HUES48 (cell line): ENCODE measurements at regions not wholly inside any gene's neighbourhood (a gene's known extent, or its start where the extent isn't known, plus 50 kb on each side); places are given as distances from the start of the nearest gene placed in this dataset.

Experiments
- H3K27ac ChIP-seq: one replicate; pipeline ENCODE4 v1.7.0; 2013; ENCODE audit warnings: low read depth, low read length, inconsistent platforms
- H3K27me3 ChIP-seq: 2 replicates; pipeline ENCODE4 v1.6.1; 2013; ENCODE audit warnings: mild to moderate bottlenecking, low read length; ENCODE audit not compliant: control insufficient read depth, insufficient read depth
- H3K36me3 ChIP-seq: 2 replicates; pipeline ENCODE4 v1.6.1; 2013; ENCODE audit warnings: low read length; ENCODE audit not compliant: control insufficient read depth, insufficient read depth
- H3K4me1 ChIP-seq: 2 replicates; pipeline ENCODE4 v1.6.1; 2013; ENCODE audit warnings: mild to moderate bottlenecking, low read length; ENCODE audit not compliant: control insufficient read depth, insufficient read depth
- H3K4me3 ChIP-seq: 2 replicates; pipeline ENCODE4 v1.5.1; 2013; ENCODE audit warnings: mild to moderate bottlenecking, low read depth, low read length
- H3K9ac ChIP-seq: 2 replicates; pipeline ENCODE4 v1.6.1; 2013; ENCODE audit warnings: mild to moderate bottlenecking, low read depth, low read length, moderate library complexity
- H3K9me3 ChIP-seq: 2 replicates; pipeline ENCODE4 v1.6.1; 2013; ENCODE audit warnings: low read length; ENCODE audit not compliant: control insufficient read depth, insufficient read depth

DNA sequence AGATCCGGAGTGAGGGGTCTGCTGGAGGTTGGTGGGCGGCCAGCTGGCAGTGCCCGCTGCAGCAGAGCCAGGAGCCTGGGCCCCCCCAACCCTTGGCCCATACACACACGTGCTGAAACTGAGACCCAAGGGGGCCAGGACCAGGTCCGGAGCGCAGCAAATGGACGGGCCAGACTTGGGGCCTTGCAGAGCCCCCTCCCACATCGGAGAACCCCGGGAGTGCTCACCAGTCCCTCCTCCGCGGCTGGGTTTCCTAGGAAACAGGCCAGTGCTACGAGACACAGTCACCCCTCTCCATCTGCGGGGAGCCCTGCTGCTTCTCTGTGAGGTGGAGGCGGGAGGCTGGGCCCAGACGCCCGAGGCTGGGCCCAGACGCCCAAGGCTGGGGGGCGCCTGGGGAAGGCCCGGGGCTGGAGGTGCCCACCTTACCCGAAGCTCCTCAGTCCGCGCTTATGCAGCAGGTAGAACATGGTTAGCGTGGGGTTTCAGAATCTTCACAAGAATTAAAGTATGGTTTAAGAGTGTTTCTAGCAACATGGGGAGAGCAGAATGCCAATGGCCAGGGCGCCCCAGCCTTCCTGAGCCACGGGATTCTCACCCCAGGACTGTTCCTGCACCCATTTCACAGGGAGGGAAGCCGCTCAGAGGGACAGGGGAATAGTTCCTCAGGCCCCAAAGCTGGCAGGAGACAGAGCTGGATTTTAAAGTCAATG lies 135.0 kb upstream of the PRR20G start:
- Histone ChIP-seq H3K9ac (no peak overlapping the region), H3K36me3 (no peaks in the 10 kb centered on the region), H3K27ac (no peak overlapping the region), H3K9me3 (no peaks in the 10 kb centered on the region), H3K4me3 (no peak overlapping the region), H3K27me3 (peaks cover 7% of the 10 kb centered on the region; the same call in 1 of the 2 replicates), H3K4me1 (peaks cover 30% of the 10 kb centered on the region)

DNA sequence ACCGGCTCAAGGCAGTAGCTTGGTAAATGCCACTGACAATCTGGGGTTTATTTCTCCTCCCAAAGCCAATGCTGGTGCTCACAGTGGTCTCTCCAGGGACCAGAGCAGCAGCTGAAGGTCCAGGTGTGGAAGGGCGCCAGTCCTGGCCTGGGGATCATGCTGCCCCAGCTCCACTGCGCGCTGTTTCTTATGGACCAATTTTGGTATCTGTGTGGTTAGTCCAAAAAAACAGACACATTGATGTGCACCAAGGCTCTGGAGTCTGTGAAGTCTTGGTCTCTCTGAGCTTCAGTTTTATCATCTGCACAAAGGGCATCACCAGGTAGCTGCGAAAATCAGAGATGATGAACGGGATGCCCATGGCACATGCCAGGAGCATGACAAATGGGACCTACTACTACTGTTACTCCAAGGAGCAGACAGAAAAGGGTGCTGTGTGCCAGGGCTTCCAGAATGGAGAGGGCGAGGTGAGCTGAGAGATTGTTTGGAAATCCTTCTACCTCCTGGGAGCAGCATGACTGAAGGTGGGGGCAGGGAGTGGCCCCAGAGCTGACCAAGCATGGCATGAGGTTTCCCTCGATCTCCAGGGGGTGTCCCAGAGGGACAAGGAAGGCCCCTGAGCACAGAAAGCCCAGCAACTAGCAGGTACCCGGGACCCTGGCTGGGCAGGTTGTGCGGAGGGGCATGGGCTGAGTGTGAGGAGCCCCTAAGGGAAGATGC lies 134.3 kb upstream of the PRR20G start:
- H3K36me3 ChIP-seq: no peaks in the 10 kb centered on the region
- peaks cover 30% of the 10 kb centered on the region for H3K4me1 ChIP-seq
- no peak overlapping the region for H3K27ac ChIP-seq
- peaks cover 7% of the 10 kb centered on the region; the same call in 1 of the 2 replicates for H3K27me3 ChIP-seq
- no peak overlapping the region for H3K4me3 ChIP-seq
- no peaks in the 10 kb centered on the region for H3K9me3 ChIP-seq
- H3K9ac ChIP-seq: no peak overlapping the region

DNA sequence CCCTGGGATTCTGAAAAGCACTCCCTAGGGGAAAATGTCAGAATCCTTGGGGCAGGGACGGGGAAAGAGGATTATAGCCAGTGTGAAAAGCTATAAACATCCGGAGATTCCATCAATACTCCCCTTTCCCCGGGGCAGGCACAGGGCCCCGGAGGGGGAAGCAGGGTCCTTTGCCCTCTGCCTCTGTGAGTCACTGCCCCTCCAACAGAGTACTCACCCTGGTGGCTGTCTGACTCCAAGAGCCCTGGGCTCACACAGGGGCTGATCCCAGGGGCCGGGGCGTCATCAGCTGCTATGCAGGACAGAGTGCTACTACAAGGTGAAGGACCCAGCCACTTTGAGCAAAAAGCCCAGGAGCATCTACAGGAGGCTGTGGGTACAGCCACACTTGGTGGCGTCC lies 133.0 kb upstream of the PRR20G start:
- H3K36me3 ChIP-seq: no peaks in the 10 kb centered on the region
- H3K9ac ChIP-seq: no peak overlapping the region
- H3K27me3 ChIP-seq: peaks cover 7% of the 10 kb centered on the region; the same call in 1 of the 2 replicates
- peaks cover 30% of the 10 kb centered on the region for H3K4me1 ChIP-seq
- no peak overlapping the region for H3K27ac ChIP-seq
- no peak overlapping the region for H3K4me3 ChIP-seq
- H3K9me3 ChIP-seq: no peaks in the 10 kb centered on the region

DNA sequence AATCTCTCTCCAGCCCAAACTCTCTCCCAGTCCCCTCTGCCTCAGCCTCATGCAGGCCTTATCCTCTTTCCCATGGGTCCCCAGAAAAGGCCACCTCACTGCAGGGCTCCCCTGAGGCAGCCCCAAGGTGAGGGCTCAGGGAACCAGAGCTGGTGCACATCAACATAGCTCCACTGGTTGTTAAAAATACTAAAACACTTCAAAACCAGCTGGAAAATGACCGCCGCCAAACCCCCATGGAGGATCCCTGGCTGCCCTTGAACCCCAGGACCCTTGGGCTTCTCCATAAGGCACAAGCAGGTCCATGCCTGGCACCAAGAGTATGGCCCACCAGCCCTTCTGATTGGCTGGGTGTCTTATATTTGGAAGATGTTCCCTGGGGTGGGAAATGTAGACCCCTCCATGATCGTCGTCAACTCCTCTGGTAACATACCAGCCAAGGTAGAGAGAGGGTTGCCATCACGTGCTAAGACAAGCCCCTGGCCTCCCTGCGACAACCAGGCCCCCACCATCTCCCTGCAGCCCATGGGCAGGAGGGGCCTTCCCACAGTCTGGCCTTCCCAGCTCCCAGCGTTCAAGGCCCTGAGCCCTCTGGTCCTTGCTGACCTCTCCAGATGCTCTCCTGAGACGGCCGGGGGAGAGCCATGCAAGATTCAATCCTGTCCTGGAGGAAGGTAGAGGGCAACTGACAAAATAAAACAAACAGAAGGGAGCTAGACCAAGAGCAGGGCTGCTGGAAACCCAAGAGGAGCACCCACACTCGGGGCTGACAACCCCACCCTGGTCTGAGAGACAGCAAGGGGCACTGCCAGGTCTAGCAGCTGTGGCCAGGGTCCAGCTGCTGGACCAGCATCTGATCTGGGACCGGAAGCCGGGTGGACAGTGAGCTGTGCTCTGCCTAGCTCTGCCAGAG lies 132.1 kb upstream of the PRR20G start:
- H3K9ac ChIP-seq: no peak overlapping the region
- H3K36me3 ChIP-seq: no peaks in the 10 kb centered on the region
- H3K4me1 ChIP-seq: peaks cover 30% of the 10 kb centered on the region
- H3K27ac ChIP-seq: no peak overlapping the region
- H3K9me3 ChIP-seq: no peaks in the 10 kb centered on the region
- no peak overlapping the region for H3K4me3 ChIP-seq
- peaks cover 7% of the 10 kb centered on the region; the same call in 1 of the 2 replicates for H3K27me3 ChIP-seq

DNA sequence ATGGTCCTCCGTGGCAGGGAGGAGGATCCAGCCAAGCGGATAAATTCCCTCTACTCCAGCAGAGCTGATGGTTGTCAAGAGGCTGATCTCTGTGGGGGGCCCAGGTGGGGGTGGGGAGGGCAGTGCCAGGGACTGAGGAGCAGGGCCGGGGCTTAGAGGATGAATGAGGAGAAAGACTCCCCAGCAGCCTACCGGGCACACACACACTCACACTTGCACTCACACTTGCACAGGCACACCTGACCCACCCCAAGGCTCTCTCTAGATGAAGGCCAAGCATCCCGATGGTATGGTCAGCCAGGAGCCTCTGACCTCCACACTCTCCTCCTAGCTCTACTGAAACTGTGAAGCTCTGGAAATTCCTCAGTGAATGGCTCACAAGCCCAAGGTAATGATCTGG lies 131.3 kb upstream of the PRR20G start:
- peaks cover 27% of the 10 kb centered on the region for H3K4me1 ChIP-seq
- no peaks in the 10 kb centered on the region for H3K9me3 ChIP-seq
- no peak overlapping the region for H3K27ac ChIP-seq
- no peak overlapping the region for H3K9ac ChIP-seq
- H3K4me3 ChIP-seq: no peak overlapping the region
- no peaks in the 10 kb centered on the region for H3K36me3 ChIP-seq
- H3K27me3 ChIP-seq: peaks cover 6% of the 10 kb centered on the region; the same call in 1 of the 2 replicates

DNA sequence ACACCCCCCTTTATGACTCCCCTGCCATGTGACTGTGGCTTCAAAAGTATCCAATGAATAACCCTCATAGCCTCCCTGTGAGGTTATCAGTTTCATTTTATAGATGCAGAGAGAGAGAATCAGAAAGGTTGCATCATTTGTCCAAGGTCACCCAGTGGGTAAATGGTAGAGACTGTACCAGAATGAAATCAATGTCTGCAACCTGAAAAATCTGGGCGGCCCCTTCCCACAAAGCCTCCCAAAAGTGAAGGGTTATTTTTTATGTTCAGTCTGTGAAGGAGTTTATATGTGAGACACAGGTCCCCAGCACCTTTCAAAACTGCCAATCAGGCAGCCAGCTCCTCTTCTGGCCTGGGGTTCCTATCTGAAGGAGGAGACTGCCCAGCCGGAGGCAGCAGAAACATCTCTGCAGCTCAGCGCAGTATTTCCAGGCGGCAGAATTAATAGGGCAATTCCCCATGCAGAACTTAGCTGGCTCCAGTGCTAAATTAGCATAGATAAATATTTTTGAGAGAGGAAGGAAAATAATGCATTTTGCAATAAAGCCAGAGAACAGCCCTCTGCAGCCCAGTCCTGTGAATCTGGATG lies 130.8 kb upstream of the PRR20G start:
- no peak overlapping the region for H3K9ac ChIP-seq
- no peak overlapping the region for H3K4me3 ChIP-seq
- peaks cover 1% of the 10 kb centered on the region; the same call in 1 of the 2 replicates for H3K27me3 ChIP-seq
- H3K36me3 ChIP-seq: no peaks in the 10 kb centered on the region
- H3K9me3 ChIP-seq: no peaks in the 10 kb centered on the region
- no peak overlapping the region for H3K27ac ChIP-seq
- H3K4me1 ChIP-seq: peaks cover 22% of the 10 kb centered on the region

DNA sequence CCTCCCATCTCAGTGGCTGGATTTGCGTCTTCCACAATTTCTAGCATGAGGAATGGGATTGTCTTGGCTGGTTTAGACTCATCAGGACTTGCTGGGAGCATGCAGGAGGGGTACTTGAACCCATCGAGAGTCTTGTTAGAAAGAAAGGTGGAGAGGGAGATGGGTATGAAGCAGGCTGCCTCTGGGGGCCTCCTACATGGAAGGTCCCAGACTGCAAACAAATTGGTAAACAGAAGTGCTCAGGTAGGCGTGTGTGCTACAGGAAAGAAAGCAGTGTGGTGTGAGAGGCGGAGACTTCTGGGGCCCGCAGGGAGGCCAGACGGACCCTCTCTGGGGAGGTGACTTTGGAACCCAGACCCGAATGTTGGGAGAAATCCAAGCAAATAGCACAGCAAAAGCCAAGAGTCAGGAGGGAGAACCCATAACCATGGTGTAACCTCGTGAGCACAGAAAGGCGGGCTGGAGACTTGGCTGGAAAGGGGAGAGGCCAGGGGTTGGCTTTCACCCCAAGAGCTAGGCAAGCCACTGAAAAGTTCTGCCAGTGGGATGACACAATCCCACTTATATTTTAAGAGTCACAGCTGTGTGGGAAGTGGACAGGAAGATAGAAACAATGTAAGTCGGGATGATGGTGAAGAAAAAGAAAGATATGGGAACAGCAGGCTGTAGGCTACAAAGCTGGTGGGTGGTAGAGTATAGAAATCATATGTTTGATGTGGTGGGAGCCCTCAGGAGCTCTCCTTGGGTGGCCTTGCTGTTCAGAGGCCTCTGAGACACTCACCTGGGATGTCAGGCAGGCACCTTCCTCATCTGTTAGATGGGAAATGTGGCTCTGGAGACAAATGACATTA lies 130.1 kb upstream of the PRR20G start:
- H3K4me1 ChIP-seq: peaks cover 15% of the 10 kb centered on the region
- no peaks in the 10 kb centered on the region for H3K9me3 ChIP-seq
- no peak overlapping the region for H3K9ac ChIP-seq
- no peak overlapping the region for H3K27ac ChIP-seq
- H3K4me3 ChIP-seq: no peak overlapping the region
- H3K36me3 ChIP-seq: no peaks in the 10 kb centered on the region
- no peaks in the 10 kb centered on the region for H3K27me3 ChIP-seq

DNA sequence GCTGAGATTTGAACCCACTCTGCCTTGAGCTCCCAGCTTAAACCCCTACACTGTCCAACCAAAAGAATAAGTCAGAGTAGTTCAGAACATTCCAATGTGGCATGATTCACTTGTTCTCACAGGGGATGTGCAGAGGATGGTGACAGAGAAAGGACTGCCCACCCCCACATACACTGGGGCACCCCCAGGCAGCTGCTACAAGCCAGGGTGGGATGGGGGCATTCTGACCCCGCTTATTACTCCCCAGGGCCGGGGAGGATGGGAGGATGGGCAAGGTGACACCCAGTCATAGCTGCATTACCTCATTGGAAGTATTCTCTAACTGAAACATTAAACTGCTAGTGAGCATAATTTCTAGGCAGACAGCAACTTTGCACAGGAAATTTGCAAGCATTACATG lies 126.0 kb upstream of the PRR20G start:
- H3K4me3 ChIP-seq: no peak overlapping the region
- peaks cover 19% of the 10 kb centered on the region for H3K4me1 ChIP-seq
- H3K36me3 ChIP-seq: no peaks in the 10 kb centered on the region
- no peaks in the 10 kb centered on the region for H3K9me3 ChIP-seq
- no peaks in the 10 kb centered on the region for H3K27me3 ChIP-seq
- H3K9ac ChIP-seq: no peak overlapping the region
- no peak overlapping the region for H3K27ac ChIP-seq

DNA sequence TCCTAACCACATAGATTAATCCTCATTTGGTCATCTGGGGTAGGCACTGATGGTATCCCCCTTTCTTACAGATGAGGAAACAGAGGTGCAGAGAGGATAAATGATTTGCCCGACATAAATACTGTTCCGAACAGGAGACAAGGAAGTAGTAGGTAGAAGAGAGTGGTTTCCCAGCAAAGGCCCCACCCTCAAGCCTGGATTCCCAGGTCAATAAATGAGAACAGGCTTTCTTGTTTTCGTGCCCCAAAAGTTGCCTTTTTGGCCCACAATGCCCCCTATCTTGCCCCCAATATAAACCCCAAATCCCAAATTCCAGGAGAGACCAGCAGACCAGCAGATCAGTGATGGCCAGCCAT lies 125.5 kb upstream of the PRR20G start:
- no peak overlapping the region for H3K4me3 ChIP-seq
- no peaks in the 10 kb centered on the region for H3K27me3 ChIP-seq
- H3K36me3 ChIP-seq: no peaks in the 10 kb centered on the region
- no peak overlapping the region for H3K9ac ChIP-seq
- no peak overlapping the region for H3K27ac ChIP-seq
- H3K4me1 ChIP-seq: peaks cover 13% of the 10 kb centered on the region; the same call in 1 of the 2 replicates
- H3K9me3 ChIP-seq: no peaks in the 10 kb centered on the region
